GM10266 (cell line): ENCODE measurements at regions not wholly inside any gene's neighbourhood (a gene's known extent, or its start where the extent isn't known, plus 50 kb on each side); places are given as distances from the start of the nearest gene placed in this dataset.

Experiments used
- DNase-seq: peaks from one replicate; pipeline ENCODE4 v3.0.0; 2012; ENCODE audit errors: extremely low spot score
- CTCF ChIP-seq: IDR thresholded peaks from 2 replicates; pipeline ENCODE4 v1.5.1; 2012; ENCODE audit warnings: mild to moderate bottlenecking, low read depth; ENCODE audit not compliant: control insufficient read depth, insufficient read depth; ENCODE audit errors: missing control alignments

DNA sequence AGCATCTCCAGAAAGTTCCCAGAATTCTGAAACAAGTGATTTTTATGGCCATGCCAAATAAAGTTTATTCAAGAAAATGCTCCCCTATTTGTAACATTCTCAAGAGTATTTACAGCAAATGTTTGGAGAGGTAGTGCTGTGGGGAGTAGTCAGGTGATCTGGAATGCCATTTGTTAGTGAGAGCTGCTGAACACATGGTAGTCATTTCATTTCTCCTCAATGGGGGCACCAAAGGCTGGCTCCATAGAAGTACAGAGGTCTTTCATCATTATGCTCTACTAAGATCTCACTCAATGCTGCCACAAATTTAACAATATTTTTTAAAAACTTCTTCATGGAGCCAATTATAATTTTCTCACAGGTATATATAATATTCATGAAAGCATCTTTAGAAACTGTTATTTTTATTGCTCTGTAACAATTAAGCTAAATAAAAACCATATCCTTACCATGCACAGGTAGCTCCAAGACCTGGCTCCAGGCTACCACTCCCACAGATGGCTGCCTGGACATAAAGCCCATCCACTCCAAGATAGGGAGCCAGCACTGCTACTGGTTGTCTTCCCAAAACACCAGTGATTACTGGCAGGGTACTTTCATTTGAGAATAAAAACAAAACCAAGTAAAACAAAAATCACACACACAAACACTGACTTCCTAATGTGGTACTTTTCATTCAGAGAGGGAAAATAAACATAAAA, 200.8 kb downstream of the PLK2 start:
- TF ChIP-seq CTCF: no peak
- DNase-seq: no peak

DNA sequence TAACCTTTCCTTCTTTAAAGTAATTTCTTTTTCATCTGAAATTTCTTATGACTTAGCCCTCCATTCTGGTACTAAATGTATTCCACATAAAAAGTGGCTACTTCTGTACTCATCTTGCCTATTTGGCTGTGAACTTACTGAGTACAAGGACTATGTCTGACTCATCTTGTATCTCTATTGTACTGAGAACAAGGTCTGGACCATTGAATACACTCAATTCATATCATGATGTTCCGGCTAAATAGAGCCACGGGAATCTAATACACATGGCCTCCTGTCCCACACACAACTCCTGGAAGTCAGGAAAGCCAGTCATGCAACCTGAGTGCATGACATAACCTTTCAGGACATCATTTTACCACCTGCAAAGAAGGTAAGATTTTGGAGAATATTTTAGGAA, 203.9 kb downstream of the PLK2 start:
- no peak for TF ChIP-seq CTCF
- DNase-seq: no peak

- DNase-seq: no peak
- no peak for TF ChIP-seq CTCF
Observed at GRCh38 chr5:58255386-58255785, 204.5 kb downstream of the PLK2 start.

DNA sequence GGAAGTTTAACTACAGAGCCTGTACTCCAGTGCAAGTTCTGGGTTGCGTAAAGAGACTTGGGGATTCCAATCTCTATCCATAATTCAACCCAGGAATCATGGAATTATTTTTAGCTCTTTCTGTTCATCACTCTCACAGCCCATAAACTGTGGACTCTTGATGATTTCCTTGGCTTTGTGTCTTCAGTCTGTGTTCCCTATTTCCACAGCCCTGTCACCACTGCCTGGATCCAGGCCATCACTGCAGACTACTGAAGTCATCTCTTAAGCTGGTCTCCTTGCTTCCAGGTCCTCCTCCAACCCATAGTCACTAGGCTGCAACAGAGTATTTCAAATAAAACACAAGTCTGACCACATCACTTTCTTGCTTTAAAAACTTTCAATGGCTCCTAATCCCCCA, 211.7 kb downstream of the PLK2 start:
- no peak for DNase-seq
- no peak for TF ChIP-seq CTCF

GRCh38 chr5:58246461-58246944, 213.4 kb downstream of the PLK2 start:
- no peak for DNase-seq
- no peak for TF ChIP-seq CTCF

- no peak for DNase-seq
- TF ChIP-seq CTCF: no peak
Observed at GRCh38 chr5:58245476-58245840, 214.4 kb downstream of the PLK2 start.

- no peak for DNase-seq
- TF ChIP-seq CTCF: no peak
Observed at GRCh38 chr5:58244819-58245475, 214.9 kb downstream of the PLK2 start.
